BLaER1 treated with 17β-estradiol and CSF1 and Interleukin-3, amounts not matched to agents 10 nM and 100 nM (cell line): ENCODE measurements at regions not wholly inside any gene's neighbourhood (a gene's known extent, or its start where the extent isn't known, plus 50 kb on each side); places are given as distances from the start of the nearest gene placed in this dataset.

ENCODE experiments used
- H3K27ac ChIP-seq, 11 experiments: shearing (Covaris generic); formaldehyde crosslinking; 2 replicates each; pipeline ENCODE4 v1.8.1; 2022
- H3K27me3 ChIP-seq, 11 experiments: shearing (Covaris generic); formaldehyde crosslinking; 2 replicates each; pipeline ENCODE4 v1.8.1; 2022
- H3K36me3 ChIP-seq, 11 experiments: shearing (Covaris generic); formaldehyde crosslinking; 2 replicates each; pipeline ENCODE4 v1.8.1; 2022
- H3K4me1 ChIP-seq, 10 experiments: shearing (Covaris generic); formaldehyde crosslinking; 2 replicates each; pipeline ENCODE4 v1.8.1; 2022
- H3K4me2 ChIP-seq, 11 experiments: shearing (Covaris generic); formaldehyde crosslinking; 2 replicates each; pipeline ENCODE4 v1.8.1; 2022
- H3K4me3 ChIP-seq, 10 experiments: shearing (Covaris generic); formaldehyde crosslinking; 2 replicates each; pipeline ENCODE4 v1.8.1; 2022
- H3K9ac ChIP-seq, 11 experiments: shearing (Covaris generic); formaldehyde crosslinking; 2 replicates each; pipeline ENCODE4 v1.8.1; 2022
- H3K9me3 ChIP-seq, 11 experiments: shearing (Covaris generic); formaldehyde crosslinking; replicated peaks in 1 of 11; 2 replicates each; pipeline ENCODE4 v1.8.1; 2022
- H4K20me1 ChIP-seq, 11 experiments: shearing (Covaris generic); formaldehyde crosslinking; 2 replicates each; pipeline ENCODE4 v1.8.1; 2022
- Cebpa-rat ChIP-seq, 11 experiments: shearing (Covaris generic); IDR thresholded peaks; 2 replicates each; pipeline ENCODE4 v1.8.1; 2022

DNA sequence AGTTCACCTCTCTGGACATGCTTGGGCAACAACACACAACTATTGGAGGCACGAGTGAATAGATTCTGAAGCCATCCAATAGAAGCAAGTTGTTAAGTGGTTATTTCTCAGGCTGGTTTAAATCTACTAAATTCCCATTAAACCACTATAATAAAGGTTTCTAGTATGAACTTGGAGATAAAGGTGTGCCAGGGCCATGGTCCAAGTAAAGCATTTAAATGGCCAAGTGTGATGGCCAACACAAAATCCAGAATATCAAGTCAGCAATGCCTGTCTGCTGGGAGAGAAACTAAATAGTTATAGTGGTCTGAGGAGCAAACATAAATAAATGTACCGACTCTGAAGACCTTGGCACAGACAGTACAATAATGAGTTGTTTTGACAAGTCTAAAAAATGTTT is 294.3 kb upstream of the STXBP5 start:
- H3K9ac ChIP-seq = no peak overlapping the region
- no peak for TF ChIP-seq Cebpa-rat (IDR thresholded peaks at IDR 0.05)
- no peak overlapping the region for H3K27ac ChIP-seq
- no peaks in the 10 kb centered on the region for H3K27me3 ChIP-seq
- H4K20me1 ChIP-seq = no peaks in the 10 kb centered on the region
- H3K4me1 ChIP-seq = peaks cover 0 to 26% (median 5%) of the 10 kb centered on the region in 10 experiments; a peak in 9 of 20 replicates
- H3K4me2 ChIP-seq = no peak overlapping the region
- H3K36me3 ChIP-seq = no peaks in the 10 kb centered on the region
- H3K4me3 ChIP-seq = no peak overlapping the region
- no peaks in the 10 kb centered on the region for H3K9me3 ChIP-seq

DNA sequence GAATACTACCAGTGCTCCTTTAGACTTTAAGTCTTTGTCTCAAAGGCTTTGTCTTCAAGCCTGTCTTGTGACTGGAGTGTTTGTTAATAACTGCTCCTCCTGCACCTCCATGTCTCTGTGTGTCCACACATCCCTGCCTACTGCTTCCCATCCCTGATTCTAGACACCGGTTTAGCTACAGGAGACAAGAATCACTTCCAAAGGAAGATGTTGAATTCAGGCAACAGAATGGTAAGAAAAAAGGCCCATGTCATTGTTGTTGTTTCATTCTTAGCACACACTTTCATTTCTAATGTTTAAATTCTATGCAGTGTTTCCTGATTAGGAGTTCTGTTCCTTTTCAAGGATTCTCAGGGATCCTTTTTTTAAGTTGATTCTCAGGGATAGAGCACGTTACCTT is 293.6 kb upstream of the STXBP5 start:
- Histone ChIP-seq H3K9me3 (no peaks in the 10 kb centered on the region), H4K20me1 (no peaks in the 10 kb centered on the region), H3K4me1 (peaks cover 0 to 34% (median 6%) of the 10 kb centered on the region in 10 experiments; a peak in 9 of 20 replicates), H3K27ac (no peak overlapping the region), H3K9ac (no peak overlapping the region), H3K27me3 (no peaks in the 10 kb centered on the region), H3K4me2 (no peak overlapping the region; a peak in 1 of 22 replicates), H3K36me3 (no peaks in the 10 kb centered on the region), H3K4me3 (no peak overlapping the region)
- TF ChIP-seq Cebpa-rat (IDR thresholded peaks at IDR 0.05) = no peak

DNA sequence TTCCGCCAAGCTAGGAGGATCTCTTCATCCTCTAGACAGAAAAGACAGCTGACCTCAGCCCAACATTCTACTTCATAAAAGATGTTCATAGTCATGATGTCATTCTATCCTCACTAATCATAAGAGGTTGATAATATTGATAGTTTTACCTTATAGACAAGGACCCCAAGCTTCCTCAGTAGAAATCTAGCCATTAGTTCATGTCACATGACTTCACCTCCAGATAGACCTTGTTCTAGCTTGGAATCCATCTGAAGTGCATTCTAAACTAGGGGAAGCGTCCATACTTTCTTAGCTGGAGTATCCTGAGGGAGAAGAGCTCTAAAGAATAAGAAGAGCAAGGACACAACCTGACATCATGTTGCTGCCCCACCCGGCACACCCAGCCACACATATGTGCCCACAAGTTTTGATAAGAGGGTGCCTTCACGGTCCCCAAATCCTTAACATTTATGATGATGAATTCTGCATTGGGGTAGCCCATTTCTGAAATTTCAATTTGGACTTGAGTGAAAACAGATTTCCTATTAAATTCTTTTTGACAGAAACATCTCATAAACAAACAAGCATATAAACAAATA is 292.5 kb upstream of the STXBP5 start:
- H3K9ac ChIP-seq = no peak overlapping the region
- no peak for TF ChIP-seq Cebpa-rat (IDR thresholded peaks at IDR 0.05)
- H3K4me2 ChIP-seq = no peak overlapping the region
- no peak overlapping the region for H3K4me3 ChIP-seq
- H3K9me3 ChIP-seq = no peaks in the 10 kb centered on the region
- peaks cover 0 to 43% (median 8%) of the 10 kb centered on the region in 10 experiments; a peak in 9 of 20 replicates for H3K4me1 ChIP-seq
- no peak overlapping the region for H3K27ac ChIP-seq
- no peaks in the 10 kb centered on the region for H3K27me3 ChIP-seq
- H4K20me1 ChIP-seq = no peaks in the 10 kb centered on the region
- no peaks in the 10 kb centered on the region for H3K36me3 ChIP-seq

DNA sequence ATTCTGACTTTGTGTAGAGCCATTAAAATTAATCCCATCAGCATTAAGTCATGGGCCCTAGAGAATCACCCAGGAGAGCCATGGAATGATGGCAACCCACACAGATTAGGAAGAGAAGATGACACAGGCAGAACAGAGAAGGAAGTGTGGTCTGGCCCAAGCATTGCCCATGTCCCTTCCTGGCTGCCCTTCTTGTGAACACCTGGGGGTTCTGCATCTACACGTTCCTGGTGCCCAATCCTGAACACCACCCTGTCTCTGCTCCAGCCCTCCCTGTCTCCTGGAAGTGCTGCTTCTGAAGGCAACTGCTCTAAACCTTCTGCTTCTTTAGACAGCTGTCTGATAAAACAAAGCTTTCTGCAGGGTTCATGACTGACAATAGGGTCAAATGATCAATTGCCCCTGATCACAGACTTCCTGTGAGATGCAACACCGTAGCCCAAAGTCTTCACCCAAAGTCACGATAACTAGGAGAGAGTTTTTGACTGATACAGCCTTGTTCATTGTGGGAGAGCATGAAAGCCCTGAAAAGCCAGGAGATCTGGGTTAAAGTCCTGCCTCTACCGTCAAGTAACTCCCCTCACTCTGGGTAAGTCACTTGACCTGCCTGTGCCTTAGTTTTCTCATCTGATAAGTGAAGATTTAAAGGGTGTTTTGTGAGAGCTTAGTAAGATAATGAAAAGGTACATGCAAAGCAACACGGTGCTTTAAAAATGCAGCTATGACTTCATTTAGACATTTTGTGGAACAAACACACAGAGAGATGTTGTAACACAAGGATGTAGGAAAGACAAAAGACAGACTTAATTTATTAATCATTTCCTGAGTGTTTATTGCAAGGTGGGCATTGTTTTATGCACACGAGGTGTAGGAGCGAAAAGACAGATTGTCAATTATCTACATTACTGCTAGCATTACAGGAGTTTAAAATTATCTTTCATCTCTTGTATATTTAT is 291.2 kb upstream of the STXBP5 start:
- peaks cover 0 to 43% (median 8%) of the 10 kb centered on the region in 10 experiments; a peak in 9 of 20 replicates for H3K4me1 ChIP-seq
- peak overlapping the region in 4 of 11 experiments; percentile 38 to 65 (median 56); a peak in 7 of 22 replicates for H3K4me2 ChIP-seq
- H3K4me3 ChIP-seq = no peak overlapping the region
- H3K36me3 ChIP-seq = no peaks in the 10 kb centered on the region
- peak overlapping the region in 1 of 11 experiments; percentile 17; a peak in 1 of 22 replicates for H3K9ac ChIP-seq
- H3K27me3 ChIP-seq = no peaks in the 10 kb centered on the region
- peak overlapping the region in 2 of 11 experiments; percentile 5 to 70; a peak in 3 of 22 replicates for H3K27ac ChIP-seq
- TF ChIP-seq Cebpa-rat (IDR thresholded peaks at IDR 0.05) = no peak
- no peaks in the 10 kb centered on the region for H4K20me1 ChIP-seq
- H3K9me3 ChIP-seq = no peaks in the 10 kb centered on the region

DNA sequence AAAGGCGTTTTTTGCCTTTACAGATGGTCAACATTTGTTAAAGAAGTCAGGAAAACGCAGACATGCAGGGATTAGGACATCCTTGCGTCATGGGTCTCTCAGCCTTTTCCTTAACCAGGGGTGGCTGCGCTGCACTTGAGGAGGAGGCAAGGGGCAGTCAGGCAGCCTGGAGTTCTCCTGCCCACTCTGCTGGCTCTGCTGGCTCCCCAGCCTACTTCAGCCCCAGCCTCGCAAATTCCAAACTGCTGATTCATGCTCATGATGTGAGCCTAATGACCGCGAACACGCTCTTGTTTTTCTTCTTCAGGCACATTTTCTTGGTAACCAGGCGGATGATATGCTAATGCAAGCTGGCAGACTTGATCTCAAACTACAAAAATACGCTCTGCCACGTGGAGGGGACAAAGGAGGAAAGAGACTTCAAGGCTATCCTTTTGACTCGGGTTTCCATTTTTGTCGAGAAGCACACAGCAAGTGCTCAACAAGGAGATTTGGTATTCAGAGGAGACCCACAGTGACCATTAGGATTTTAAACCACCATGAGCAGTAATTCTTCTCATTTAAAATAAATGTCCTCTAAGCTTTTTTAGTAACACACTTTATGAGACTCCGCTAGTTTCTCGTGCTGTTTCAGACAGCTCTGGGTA is 290.3 kb upstream of the STXBP5 start:
- no peak overlapping the region for H3K9ac ChIP-seq
- peaks cover 0 to 43% (median 8%) of the 10 kb centered on the region in 10 experiments; a peak in 9 of 20 replicates for H3K4me1 ChIP-seq
- H3K27ac ChIP-seq = peak overlapping the region in 4 of 11 experiments; percentile 23 to 70 (median 52); a peak in 6 of 22 replicates
- no peak overlapping the region for H3K4me3 ChIP-seq
- TF ChIP-seq Cebpa-rat (IDR thresholded peaks at IDR 0.05) = no peak
- H3K4me2 ChIP-seq = peak overlapping the region in 5 of 11 experiments; percentile 38 to 65 (median 49); a peak in 9 of 22 replicates
- no peaks in the 10 kb centered on the region for H3K9me3 ChIP-seq
- H4K20me1 ChIP-seq = no peaks in the 10 kb centered on the region
- no peaks in the 10 kb centered on the region for H3K27me3 ChIP-seq
- H3K36me3 ChIP-seq = no peaks in the 10 kb centered on the region

DNA sequence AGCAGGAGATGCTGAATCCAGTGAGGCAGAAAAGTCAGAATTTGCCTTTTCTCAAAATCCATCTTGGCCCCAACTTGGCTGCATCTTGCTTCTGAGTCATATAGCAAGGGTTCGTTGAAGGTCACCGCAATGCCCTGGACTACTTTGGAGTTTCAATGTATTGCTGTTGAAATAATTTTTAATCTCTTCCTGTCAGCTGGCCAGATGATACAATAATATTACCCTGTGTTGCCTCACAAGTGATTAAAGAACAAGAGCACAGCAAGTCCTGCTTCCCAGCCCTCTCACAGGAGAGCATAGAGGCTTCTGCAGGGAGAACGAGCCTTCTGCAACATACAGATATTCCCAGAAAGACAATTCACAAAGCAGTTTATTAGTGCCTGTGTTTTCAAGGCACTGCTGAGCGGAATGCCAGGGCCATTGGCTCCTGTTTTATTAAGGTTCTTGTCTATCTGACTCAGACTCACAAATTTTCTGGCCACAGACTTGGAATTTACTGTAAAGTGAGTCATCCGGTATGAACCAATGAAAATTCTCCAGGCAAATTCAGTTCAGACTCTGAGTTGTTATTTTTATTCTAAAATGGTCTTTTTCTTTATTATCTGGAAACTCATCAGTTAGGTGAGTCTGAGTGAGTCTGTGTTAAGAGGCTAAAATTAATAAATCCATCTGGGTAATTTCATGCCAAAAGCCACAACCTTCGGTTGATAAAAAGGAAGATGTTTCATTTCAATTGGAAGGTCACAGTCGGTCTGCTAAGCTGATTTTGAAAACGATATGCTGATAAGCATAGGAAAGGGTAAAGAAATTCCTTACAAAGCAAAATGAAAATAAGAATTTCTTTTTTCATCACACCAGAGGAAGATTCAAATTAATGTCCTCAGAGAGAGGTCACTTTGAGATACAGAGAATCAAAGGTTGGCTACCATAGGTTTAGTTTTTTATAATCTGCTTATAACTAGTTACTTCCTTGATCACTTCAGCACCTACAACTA is 289.4 kb upstream of the STXBP5 start:
- Histone ChIP-seq H3K4me2 (peak overlapping the region in 5 of 11 experiments; percentile 38 to 65 (median 49); a peak in 9 of 22 replicates), H3K27me3 (no peaks in the 10 kb centered on the region), H3K4me1 (peaks cover 0 to 43% (median 8%) of the 10 kb centered on the region in 10 experiments; a peak in 9 of 20 replicates), H4K20me1 (no peaks in the 10 kb centered on the region), H3K9ac (no peak overlapping the region), H3K36me3 (no peaks in the 10 kb centered on the region), H3K4me3 (no peak overlapping the region), H3K9me3 (no peaks in the 10 kb centered on the region), H3K27ac (peak overlapping the region in 4 of 11 experiments; percentile 23 to 70 (median 52); a peak in 6 of 22 replicates)
- TF ChIP-seq Cebpa-rat (IDR thresholded peaks at IDR 0.05) = peak in 2 of 11 experiments; percentile 10 to 22; a peak in 1 of 22 replicates

DNA sequence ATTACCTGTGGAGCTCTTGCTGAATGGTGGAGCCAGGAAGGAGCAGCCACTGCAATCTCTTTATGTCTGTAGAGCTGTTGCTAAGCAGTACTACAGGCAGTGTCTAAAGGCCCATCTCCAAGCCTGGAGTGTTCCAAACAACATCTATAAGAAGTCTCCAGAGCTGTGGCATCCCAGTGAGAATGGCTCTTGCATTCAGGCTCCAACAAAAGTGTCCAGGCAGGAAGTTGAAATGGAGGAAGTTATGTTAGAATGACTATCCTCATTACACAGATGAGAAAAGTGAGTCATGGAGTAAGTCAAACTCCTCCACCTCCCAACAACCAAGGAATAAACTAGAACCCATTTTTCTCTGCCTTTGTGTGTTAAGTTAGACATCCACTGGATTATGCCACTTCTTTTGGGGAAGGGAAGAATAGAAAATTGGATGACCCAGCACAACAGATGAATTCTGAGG is 288.5 kb upstream of the STXBP5 start:
- no peak for TF ChIP-seq Cebpa-rat (IDR thresholded peaks at IDR 0.05)
- Histone ChIP-seq H3K36me3 (no peaks in the 10 kb centered on the region), H3K4me3 (no peak overlapping the region), H4K20me1 (no peaks in the 10 kb centered on the region), H3K4me2 (peak overlapping the region in 4 of 11 experiments; percentile 25 to 65 (median 56); a peak in 8 of 22 replicates), H3K4me1 (peaks cover 0 to 43% (median 8%) of the 10 kb centered on the region in 10 experiments; a peak in 9 of 20 replicates), H3K27me3 (no peaks in the 10 kb centered on the region), H3K27ac (peak overlapping the region in 2 of 11 experiments; percentile 61 to 70; a peak in 3 of 22 replicates), H3K9me3 (no peaks in the 10 kb centered on the region), H3K9ac (no peak overlapping the region)
